ENCODE measurements at regions not wholly inside any gene's neighbourhood (a gene's known extent, or its start where the extent isn't known, plus 50 kb on each side); places are given as distances from the start of the nearest gene placed in this dataset.

DNA sequence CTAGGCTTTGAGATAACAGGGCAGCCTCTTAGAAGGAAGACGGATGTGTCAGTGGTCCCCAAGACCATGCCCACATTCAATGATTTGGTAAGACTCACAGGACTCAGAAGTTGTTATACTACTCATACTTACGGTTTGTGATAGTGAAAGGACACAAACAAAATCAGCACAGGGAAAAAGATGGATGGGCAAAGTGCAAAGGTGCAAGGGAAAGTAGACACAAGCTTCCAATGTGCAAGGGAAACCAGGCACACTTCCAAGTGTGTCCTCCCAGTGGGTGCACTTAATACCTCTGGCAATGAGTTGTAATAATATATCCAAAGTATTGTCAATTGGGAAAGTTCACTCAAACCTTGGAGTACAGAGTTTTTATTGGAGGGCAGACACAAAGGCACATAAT lies 53.8 kb upstream of the VCX start:
- H3K9me3 ChIP-seq (ENCODE audit: control insufficient read depth, low read length), result peaks cover 5% of the 10 kb centered on the region
- no peak overlapping the region for H3K4me3 ChIP-seq (ENCODE audit: low read length)
- H3K4me1 ChIP-seq (ENCODE audit: control insufficient read depth, insufficient read depth, low read length), result no peaks in the 10 kb centered on the region
- H3K36me3 ChIP-seq (ENCODE audit: control insufficient read depth, insufficient read depth, low read length, severe bottlenecking), result no peaks in the 10 kb centered on the region
- H3K27me3 ChIP-seq (replicated peaks; ENCODE audit: control insufficient read depth, insufficient read depth, low read length), result no peaks in the 10 kb centered on the region
- no peak overlapping the region for H3K9ac ChIP-seq (ENCODE audit: low read length)
- DNase-seq (ENCODE audit: low read depth), result no peak

DNA sequence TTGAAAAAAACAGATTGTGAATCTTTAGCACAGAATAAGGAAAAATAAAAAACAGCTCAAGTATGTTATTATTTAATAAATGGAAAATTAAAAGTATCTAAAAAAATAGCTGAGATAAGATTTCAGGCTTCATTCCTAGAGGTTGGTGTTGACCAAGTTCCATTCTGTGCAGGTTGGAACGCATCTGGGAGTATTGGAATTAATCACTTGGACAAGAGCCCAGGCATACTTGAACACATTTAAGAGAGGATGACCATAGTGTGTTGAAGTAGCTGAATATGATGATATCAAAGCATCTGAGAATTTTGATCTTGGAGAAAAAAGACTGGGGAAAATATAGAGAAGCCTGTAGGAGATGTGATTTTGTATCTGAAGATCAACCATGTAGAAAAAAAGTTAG lies 54.6 kb upstream of the VCX start:
- Histone ChIP-seq H3K27me3 (replicated peaks; ENCODE audit: control insufficient read depth, insufficient read depth, low read length) (no peaks in the 10 kb centered on the region), H3K4me3 (ENCODE audit: low read length) (no peak overlapping the region), H3K9ac (ENCODE audit: low read length) (no peak overlapping the region), H3K36me3 (ENCODE audit: control insufficient read depth, insufficient read depth, low read length, severe bottlenecking) (no peaks in the 10 kb centered on the region), H3K9me3 (ENCODE audit: control insufficient read depth, low read length) (peaks cover 4% of the 10 kb centered on the region), H3K4me1 (ENCODE audit: control insufficient read depth, insufficient read depth, low read length) (no peaks in the 10 kb centered on the region)
- DNase-seq (ENCODE audit: low read depth), result no peak

DNA sequence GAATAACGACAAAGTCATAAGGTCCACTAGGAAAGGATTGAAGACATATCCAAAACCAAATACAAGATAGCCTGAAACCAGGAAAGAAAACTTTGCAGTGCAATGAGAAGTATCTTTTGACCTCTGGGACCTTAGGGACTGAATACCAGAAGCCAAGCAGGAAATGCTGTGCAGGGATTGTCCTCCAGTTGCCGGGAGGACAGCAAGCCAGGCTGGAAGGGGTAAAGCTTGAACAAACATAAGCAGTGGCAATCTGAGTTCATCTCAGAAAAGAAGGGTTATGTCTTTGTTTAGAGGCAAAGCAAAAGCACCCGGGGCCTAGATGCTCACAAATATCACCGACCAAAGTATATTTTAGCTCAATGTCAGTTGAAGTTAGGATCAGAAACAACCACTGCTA lies 55.3 kb upstream of the VCX start:
- no peaks in the 10 kb centered on the region for H3K4me1 ChIP-seq (ENCODE audit: control insufficient read depth, insufficient read depth, low read length)

DNA sequence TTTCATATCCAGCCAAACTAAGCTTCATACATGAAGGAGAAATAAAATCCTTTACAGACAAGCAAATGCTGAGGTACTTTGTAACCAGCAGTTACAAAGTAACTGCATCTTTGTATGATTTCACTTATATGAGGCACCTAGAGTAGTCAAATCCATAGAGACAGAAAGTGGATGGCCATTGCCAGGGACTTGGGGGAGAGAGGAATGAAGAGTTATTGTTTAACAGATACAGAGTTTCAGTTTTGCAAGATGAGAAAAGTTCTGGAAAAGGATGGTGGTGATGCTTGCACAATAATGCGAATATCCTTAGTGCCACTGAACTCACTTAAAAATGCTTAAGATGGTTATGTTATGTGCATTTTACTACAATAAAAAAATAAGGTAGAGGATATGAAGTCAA lies 58.4 kb upstream of the VCX start:
- Histone ChIP-seq H3K36me3 (ENCODE audit: control insufficient read depth, insufficient read depth, low read length, severe bottlenecking) (no peaks in the 10 kb centered on the region), H3K9me3 (ENCODE audit: control insufficient read depth, low read length) (no peaks in the 10 kb centered on the region), H3K4me1 (ENCODE audit: control insufficient read depth, insufficient read depth, low read length) (no peaks in the 10 kb centered on the region), H3K27me3 (replicated peaks; ENCODE audit: control insufficient read depth, insufficient read depth, low read length) (no peaks in the 10 kb centered on the region), H3K9ac (ENCODE audit: low read length) (no peak overlapping the region), H3K4me3 (ENCODE audit: low read length) (no peak overlapping the region)
- DNase-seq (ENCODE audit: low read depth), result no peak

More for the DNA sequence above, 55.3 kb upstream of the VCX start:
- no peak overlapping the region for H3K4me3 ChIP-seq (ENCODE audit: low read length)
- no peak for DNase-seq (ENCODE audit: low read depth)
- H3K27me3 ChIP-seq (replicated peaks; ENCODE audit: control insufficient read depth, insufficient read depth, low read length), result no peaks in the 10 kb centered on the region
- peaks cover 4% of the 10 kb centered on the region for H3K9me3 ChIP-seq (ENCODE audit: control insufficient read depth, low read length)
- no peaks in the 10 kb centered on the region for H3K36me3 ChIP-seq (ENCODE audit: control insufficient read depth, insufficient read depth, low read length, severe bottlenecking)
- H3K9ac ChIP-seq (ENCODE audit: low read length), result no peak overlapping the region

DNA sequence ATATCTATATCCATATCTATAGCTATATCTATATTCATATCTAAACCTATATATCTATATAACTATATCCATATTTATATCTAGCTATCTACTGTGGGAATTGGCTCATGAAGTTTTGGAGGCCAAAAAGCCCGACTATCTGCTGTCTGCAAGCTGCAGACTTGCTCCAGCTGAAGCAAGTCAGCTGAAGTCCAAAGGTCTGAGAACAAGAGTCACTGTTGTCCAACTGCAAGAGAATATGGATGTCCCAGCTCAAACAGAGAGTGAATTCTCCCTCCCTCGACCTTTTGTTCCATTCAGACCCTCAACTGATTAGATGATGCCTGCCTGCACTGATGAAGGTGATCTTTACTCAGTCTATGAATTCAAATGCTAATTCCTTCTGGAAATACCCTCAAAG lies 63.3 kb upstream of the VCX start:
- H3K9ac ChIP-seq (ENCODE audit: low read length), result no peak overlapping the region
- H3K36me3 ChIP-seq (ENCODE audit: control insufficient read depth, insufficient read depth, low read length, severe bottlenecking), result no peaks in the 10 kb centered on the region
- DNase-seq (ENCODE audit: low read depth), result no peak
- H3K4me3 ChIP-seq (ENCODE audit: low read length), result no peak overlapping the region
- no peaks in the 10 kb centered on the region for H3K27me3 ChIP-seq (replicated peaks; ENCODE audit: control insufficient read depth, insufficient read depth, low read length)
- H3K4me1 ChIP-seq (ENCODE audit: control insufficient read depth, insufficient read depth, low read length), result no peaks in the 10 kb centered on the region
- H3K9me3 ChIP-seq (ENCODE audit: control insufficient read depth, low read length), result no peaks in the 10 kb centered on the region

DNA sequence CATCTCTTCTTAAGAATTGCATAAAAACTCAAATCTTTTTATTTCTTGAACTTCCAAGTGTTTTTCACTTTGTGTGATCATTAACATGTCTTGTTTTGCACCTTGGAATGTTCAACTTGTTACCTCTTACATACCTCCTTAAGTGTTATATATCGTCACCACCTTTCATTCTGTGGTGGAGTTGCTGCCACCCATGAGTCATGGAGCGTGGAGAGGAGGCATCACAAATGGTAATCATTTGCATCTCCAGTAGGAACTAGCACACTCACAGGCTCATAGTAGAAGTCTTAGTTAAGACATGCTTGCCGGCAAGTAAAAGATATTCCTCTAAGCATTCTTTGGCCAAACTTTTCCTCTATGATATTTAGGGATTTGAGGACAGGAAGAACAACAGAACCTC lies 67.0 kb upstream of the VCX start:
- Histone ChIP-seq H3K9me3 (ENCODE audit: control insufficient read depth, low read length) (no peaks in the 10 kb centered on the region), H3K4me3 (ENCODE audit: low read length) (no peak overlapping the region), H3K27me3 (replicated peaks; ENCODE audit: control insufficient read depth, insufficient read depth, low read length) (no peaks in the 10 kb centered on the region), H3K36me3 (ENCODE audit: control insufficient read depth, insufficient read depth, low read length, severe bottlenecking) (no peaks in the 10 kb centered on the region), H3K4me1 (ENCODE audit: control insufficient read depth, insufficient read depth, low read length) (no peaks in the 10 kb centered on the region), H3K9ac (ENCODE audit: low read length) (no peak overlapping the region)
- no peak for DNase-seq (ENCODE audit: low read depth)

DNA sequence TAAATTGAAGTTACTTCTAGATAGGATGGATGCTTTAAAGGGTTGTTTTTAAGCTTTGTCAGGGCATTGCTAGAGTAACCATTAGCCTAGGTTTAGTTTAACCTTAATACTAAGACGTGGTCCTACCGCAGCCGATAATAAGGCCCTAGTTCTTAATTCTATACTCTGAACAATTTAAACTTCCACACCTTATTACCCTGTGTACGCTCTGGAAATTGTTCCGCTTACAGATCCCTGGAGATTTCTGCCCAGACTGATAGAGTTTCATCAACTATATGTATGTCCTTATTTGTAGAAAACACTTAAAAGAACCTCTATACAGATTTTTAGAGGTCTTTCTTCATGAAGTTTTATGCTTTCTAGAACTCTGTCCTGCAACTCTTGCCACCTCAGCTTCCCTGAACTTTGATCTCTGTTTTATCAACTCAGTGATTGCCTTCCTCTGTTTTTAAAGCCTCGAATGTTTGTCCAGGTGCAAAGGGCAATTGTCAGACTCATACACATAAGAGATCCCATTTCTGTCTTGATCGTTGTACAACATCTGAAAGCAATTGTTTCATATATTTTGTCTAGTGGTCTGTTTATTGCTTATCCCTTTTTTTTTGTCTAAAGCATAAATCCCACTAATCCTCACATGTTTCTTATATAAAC lies 71.1 kb upstream of the VCX start:
- Histone ChIP-seq H3K4me3 (ENCODE audit: low read length) (no peak overlapping the region), H3K4me1 (ENCODE audit: control insufficient read depth, insufficient read depth, low read length) (no peaks in the 10 kb centered on the region), H3K36me3 (ENCODE audit: control insufficient read depth, insufficient read depth, low read length, severe bottlenecking) (no peaks in the 10 kb centered on the region), H3K27me3 (replicated peaks; ENCODE audit: control insufficient read depth, insufficient read depth, low read length) (no peaks in the 10 kb centered on the region), H3K9ac (ENCODE audit: low read length) (no peak overlapping the region), H3K9me3 (ENCODE audit: control insufficient read depth, low read length) (peaks cover 4% of the 10 kb centered on the region)
- DNase-seq (ENCODE audit: low read depth), result no peak

DNA sequence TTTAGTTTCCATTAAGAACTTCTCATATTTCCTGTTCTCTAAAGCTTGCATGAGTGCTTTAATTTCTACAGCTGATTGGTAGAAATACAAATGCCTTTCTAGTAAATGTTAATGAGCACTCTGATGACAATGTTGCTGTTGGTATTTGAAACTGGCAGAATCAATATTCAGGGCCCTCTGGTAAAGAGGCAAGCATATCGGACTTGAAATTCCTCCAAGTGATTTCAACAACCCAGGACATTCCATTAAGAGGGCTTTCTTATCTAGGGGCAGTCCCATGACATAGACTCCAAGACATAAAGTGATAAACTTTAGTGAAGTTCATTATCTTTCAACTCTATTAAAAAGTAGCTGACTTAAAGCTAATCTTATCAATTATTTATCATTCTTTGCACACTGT lies 83.1 kb upstream of the VCX start:
- no peak overlapping the region for H3K4me3 ChIP-seq (ENCODE audit: low read length)
- no peak overlapping the region for H3K9ac ChIP-seq (ENCODE audit: low read length)
- DNase-seq (ENCODE audit: low read depth), result no peak
- no peaks in the 10 kb centered on the region for H3K4me1 ChIP-seq (ENCODE audit: control insufficient read depth, insufficient read depth, low read length)
- no peaks in the 10 kb centered on the region for H3K36me3 ChIP-seq (ENCODE audit: control insufficient read depth, insufficient read depth, low read length, severe bottlenecking)
- no peaks in the 10 kb centered on the region for H3K27me3 ChIP-seq (replicated peaks; ENCODE audit: control insufficient read depth, insufficient read depth, low read length)
- H3K9me3 ChIP-seq (ENCODE audit: control insufficient read depth, low read length), result no peaks in the 10 kb centered on the region

DNA sequence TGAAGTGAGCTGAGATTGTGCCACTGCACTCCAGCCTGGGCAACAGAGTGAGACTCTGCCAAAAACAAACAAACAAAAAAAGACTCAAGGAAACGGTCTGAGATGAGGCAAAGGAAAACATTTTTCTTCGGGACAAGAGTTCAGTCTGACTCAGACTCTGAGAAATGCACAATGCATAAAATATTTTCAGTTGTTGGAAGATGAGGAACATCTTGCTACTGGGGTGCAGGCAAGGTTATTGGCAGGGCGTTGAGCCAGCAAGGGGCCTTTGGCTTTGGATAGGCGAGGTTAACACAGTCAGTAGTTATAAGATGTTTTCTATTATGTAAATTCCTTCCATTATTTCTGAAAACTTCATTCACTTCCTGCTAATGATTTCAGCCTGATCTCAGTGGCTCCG lies 96.1 kb upstream of the VCX start:
- H3K9ac ChIP-seq (ENCODE audit: low read length), result no peak overlapping the region
- no peaks in the 10 kb centered on the region for H3K9me3 ChIP-seq (ENCODE audit: control insufficient read depth, low read length)
- no peak overlapping the region for H3K4me3 ChIP-seq (ENCODE audit: low read length)
- H3K36me3 ChIP-seq (ENCODE audit: control insufficient read depth, insufficient read depth, low read length, severe bottlenecking), result no peaks in the 10 kb centered on the region
- DNase-seq (ENCODE audit: low read depth), result peak; percentile 4
- H3K4me1 ChIP-seq (ENCODE audit: control insufficient read depth, insufficient read depth, low read length), result no peaks in the 10 kb centered on the region
- H3K27me3 ChIP-seq (replicated peaks; ENCODE audit: control insufficient read depth, insufficient read depth, low read length), result no peaks in the 10 kb centered on the region

DNA sequence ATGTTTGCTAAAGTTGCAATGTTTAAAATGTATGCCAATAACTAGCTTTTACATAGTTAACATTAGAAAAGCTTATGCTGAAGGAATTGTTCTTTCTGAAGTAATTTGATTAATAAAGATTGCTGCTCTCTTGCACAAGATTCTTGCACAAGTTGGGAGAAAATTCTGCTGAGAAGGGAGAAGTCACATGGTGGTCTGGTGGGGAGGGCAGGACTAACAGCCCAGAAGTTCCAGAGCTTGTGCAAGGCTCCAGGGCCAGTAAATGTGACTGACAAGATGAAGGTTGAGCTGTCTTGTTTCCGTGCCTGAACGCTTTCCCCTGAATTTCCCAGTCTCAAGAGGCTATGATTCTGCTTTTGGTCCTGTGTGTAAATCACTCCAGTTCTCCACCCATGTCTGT lies 112.9 kb upstream of the VCX start:
- no peak overlapping the region for H3K4me3 ChIP-seq (ENCODE audit: low read length)
- DNase-seq (ENCODE audit: low read depth), result no peak
- no peaks in the 10 kb centered on the region for H3K36me3 ChIP-seq (ENCODE audit: control insufficient read depth, insufficient read depth, low read length, severe bottlenecking)

DNA sequence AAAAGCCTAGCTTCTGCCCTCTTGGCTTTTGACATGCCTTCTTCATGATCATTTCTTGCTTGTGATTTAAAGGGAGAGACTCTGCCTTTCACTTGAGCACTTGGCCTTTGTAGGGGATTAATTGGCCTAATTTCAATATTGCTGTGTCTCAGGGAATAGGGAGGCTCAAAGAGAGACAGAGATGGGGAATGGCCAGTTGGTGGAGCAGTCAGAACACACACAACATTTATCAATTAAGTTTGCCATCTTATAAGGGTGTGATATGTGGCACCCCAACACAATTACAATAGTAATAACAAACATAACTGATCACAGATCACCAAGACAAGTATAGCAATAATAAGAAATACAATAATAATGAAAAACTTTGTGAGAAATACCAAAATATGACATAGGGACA lies 122.5 kb upstream of the VCX start:
- no peak for DNase-seq (ENCODE audit: low read depth)
- Histone ChIP-seq H3K9me3 (ENCODE audit: control insufficient read depth, low read length) (peaks cover 4% of the 10 kb centered on the region), H3K27me3 (replicated peaks; ENCODE audit: control insufficient read depth, insufficient read depth, low read length) (no peaks in the 10 kb centered on the region), H3K36me3 (ENCODE audit: control insufficient read depth, insufficient read depth, low read length, severe bottlenecking) (no peaks in the 10 kb centered on the region), H3K9ac (ENCODE audit: low read length) (no peak overlapping the region), H3K4me1 (ENCODE audit: control insufficient read depth, insufficient read depth, low read length) (no peaks in the 10 kb centered on the region), H3K4me3 (ENCODE audit: low read length) (no peak overlapping the region)

More for the DNA sequence above, 112.9 kb upstream of the VCX start:
- no peaks in the 10 kb centered on the region for H3K9me3 ChIP-seq (ENCODE audit: control insufficient read depth, low read length)
- H3K9ac ChIP-seq (ENCODE audit: low read length), result no peak overlapping the region
- no peaks in the 10 kb centered on the region for H3K27me3 ChIP-seq (replicated peaks; ENCODE audit: control insufficient read depth, insufficient read depth, low read length)
- no peaks in the 10 kb centered on the region for H3K4me1 ChIP-seq (ENCODE audit: control insufficient read depth, insufficient read depth, low read length)

DNA sequence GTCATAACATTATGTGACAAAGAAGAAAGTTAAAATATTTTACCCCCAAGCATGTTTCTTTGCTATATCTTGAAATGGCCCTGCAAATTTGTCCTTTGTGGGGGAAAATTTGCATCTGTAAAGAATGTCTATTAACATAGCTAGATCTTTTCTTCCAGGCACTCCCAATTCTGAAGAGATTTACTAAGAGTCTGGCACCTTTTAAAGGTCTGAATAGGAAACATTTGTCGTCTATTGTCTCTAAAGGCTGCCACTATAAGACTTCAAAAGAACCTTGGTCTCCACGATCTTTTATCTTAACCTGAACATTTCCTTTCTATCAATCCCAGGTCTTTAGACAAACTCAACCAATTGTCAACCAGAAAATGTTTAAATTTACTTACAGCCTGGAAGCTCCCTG lies 128.6 kb upstream of the VCX start:
- H3K4me3 ChIP-seq (ENCODE audit: low read length), result no peak overlapping the region
- DNase-seq (ENCODE audit: low read depth), result no peak
- H3K36me3 ChIP-seq (ENCODE audit: control insufficient read depth, insufficient read depth, low read length, severe bottlenecking), result no peaks in the 10 kb centered on the region
- no peak overlapping the region for H3K9ac ChIP-seq (ENCODE audit: low read length)
- no peaks in the 10 kb centered on the region for H3K27me3 ChIP-seq (replicated peaks; ENCODE audit: control insufficient read depth, insufficient read depth, low read length)
- H3K9me3 ChIP-seq (ENCODE audit: control insufficient read depth, low read length), result no peaks in the 10 kb centered on the region
- H3K4me1 ChIP-seq (ENCODE audit: control insufficient read depth, insufficient read depth, low read length), result no peaks in the 10 kb centered on the region
